WTC11 (cell line): ENCODE measurements at regions not wholly inside any gene's neighbourhood (a gene's known extent, or its start where the extent isn't known, plus 50 kb on each side); places are given as distances from the start of the nearest gene placed in this dataset.
A peak's percentile ranks its signal among the peaks of the same experiment; 100 is the strongest.

ENCODE experiments used
- ATAC-seq: fragments of 200-7000 bp; cut with Tn5 transposase; 2 replicates; pipeline ENCODE4 v1.10.0; 2021; ENCODE audit warnings: mild to moderate bottlenecking, moderate library complexity
- CTCF ChIA-PET: fragments of 300-600 bp; sonication (Branson Sonifier 250); formaldehyde crosslinking; loops from one replicate; lab custom pipeline; 2021; ENCODE audit warnings: antibody characterized with exemption; lab: Charles Lee
- POLR2A ChIA-PET: fragments of 350-600 bp; sonication (Branson Sonifier 250); formaldehyde crosslinking; loops from one replicate; lab custom pipeline; 2021; ENCODE audit warnings: antibody characterized with exemption; lab: Charles Lee
- DNase-seq: peaks from one replicate; pipeline ENCODE4 v3.0.0; 2021; ENCODE audit warnings: low spot score
- H3K27ac Mint-ChIP-seq: 2 replicates; pipeline ENCODE4 v1.8.0; 2021; ENCODE audit warnings: mixed read lengths
- H3K27me3 Mint-ChIP-seq: 2 replicates; pipeline ENCODE4 v1.8.0; 2021; ENCODE audit warnings: low read depth, mild to moderate bottlenecking, moderate library complexity, mixed read lengths
- H3K36me3 Mint-ChIP-seq: 2 replicates; pipeline ENCODE4 v1.8.0; 2021; ENCODE audit warnings: mixed read lengths
- H3K4me1 Mint-ChIP-seq: 2 replicates; pipeline ENCODE4 v1.8.0; 2022; ENCODE audit warnings: mixed read lengths
- H3K4me3 Mint-ChIP-seq: 2 replicates; pipeline ENCODE4 v1.8.0; 2021; ENCODE audit warnings: mild to moderate bottlenecking, moderate library complexity, mixed read lengths
- H3K9me3 Mint-ChIP-seq: 2 replicates; pipeline ENCODE4 v1.8.0; 2021; ENCODE audit warnings: mixed read lengths
- CBFB ChIP-seq: sonication (generic); formaldehyde crosslinking; IDR thresholded peaks from 2 replicates; pipeline ENCODE4 v1.8.1; 2022; ENCODE audit warnings: mild to moderate bottlenecking, low read depth, missing genetic modification reagents
- CREB1 ChIP-seq: sonication (generic); formaldehyde crosslinking; IDR thresholded peaks from 2 replicates; pipeline ENCODE4 v1.8.0; 2023; ENCODE audit warnings: mild to moderate bottlenecking, missing genetic modification reagents
- EMX1 ChIP-seq: fragments of 250-450 bp; sonication (Bioruptor Pico); IDR thresholded peaks from 2 replicates; pipeline ENCODE4 v1.8.0; 2021; ENCODE audit warnings: mild to moderate bottlenecking
- HMGA2 ChIP-seq: fragments of 250-450 bp; sonication (Bioruptor Pico); IDR thresholded peaks from 2 replicates; pipeline ENCODE4 v1.4.0; 2021; ENCODE audit warnings: mild to moderate bottlenecking, moderate library complexity
- IRF2 ChIP-seq: sonication (generic); formaldehyde crosslinking; IDR thresholded peaks from 2 replicates; pipeline ENCODE4 v1.8.0; 2022; ENCODE audit warnings: low read depth, missing genetic modification reagents, borderline replicate concordance
- JUN ChIP-seq: sonication (generic); formaldehyde crosslinking; IDR thresholded peaks from 2 replicates; pipeline ENCODE4 v1.8.0; 2023; ENCODE audit warnings: mild to moderate bottlenecking, missing genetic modification reagents
- NFATC4 ChIP-seq: fragments of 250-450 bp; sonication (Bioruptor Pico); IDR thresholded peaks from 2 replicates; pipeline ENCODE4 v1.9.0; 2021; ENCODE audit warnings: mild to moderate bottlenecking
- NFE2L1 ChIP-seq: sonication (generic); formaldehyde crosslinking; IDR thresholded peaks from 2 replicates; pipeline ENCODE4 v1.8.1; 2023; ENCODE audit warnings: missing genetic modification reagents
- NR3C1 ChIP-seq: sonication (generic); formaldehyde crosslinking; conservative IDR thresholded peaks from 2 replicates; pipeline ENCODE4 v1.8.1; 2023; ENCODE audit warnings: low read depth, mild to moderate bottlenecking, missing genetic modification reagents
- RORB ChIP-seq: fragments of 250-450 bp; sonication (Bioruptor Pico); IDR thresholded peaks from 2 replicates; pipeline ENCODE4 v1.9.0; 2021; ENCODE audit warnings: mild to moderate bottlenecking
- ZNF121 ChIP-seq: sonication (generic); formaldehyde crosslinking; IDR thresholded peaks from 2 replicates; pipeline ENCODE4 v1.8.0; 2023; ENCODE audit warnings: missing genetic modification reagents
- ZNF138 ChIP-seq: sonication (generic); formaldehyde crosslinking; conservative IDR thresholded peaks from 2 replicates; pipeline ENCODE4 v1.8.1; 2022; ENCODE audit warnings: mild to moderate bottlenecking, moderate library complexity, missing genetic modification reagents
- ZNF396 ChIP-seq: fragments of 250-450 bp; sonication (Bioruptor Pico); IDR thresholded peaks from 2 replicates; pipeline ENCODE4 v1.8.0; 2021; ENCODE audit warnings: mild to moderate bottlenecking, moderate library complexity, borderline replicate concordance
- TF ChIP-seq, protein P1 (sequence below): sonication (generic); formaldehyde crosslinking; IDR thresholded peaks from 2 replicates; pipeline ENCODE4 v1.8.0; 2023; ENCODE audit warnings: missing genetic modification reagents, mild to moderate bottlenecking, borderline replicate concordance
- TF ChIP-seq, protein P2 (sequence below): sonication (generic); formaldehyde crosslinking; IDR thresholded peaks from 2 replicates; pipeline ENCODE4 v1.8.0; 2022; ENCODE audit warnings: mild to moderate bottlenecking, missing genetic modification reagents
- TF ChIP-seq, protein P3 (sequence below): sonication (generic); formaldehyde crosslinking; IDR thresholded peaks from 2 replicates; pipeline ENCODE4 v1.8.1; 2022; ENCODE audit warnings: low read depth, missing genetic modification reagents, borderline replicate concordance
- TF ChIP-seq, protein P4 (sequence below): fragments of 250-450 bp; sonication (Bioruptor Pico); IDR thresholded peaks from 2 replicates; pipeline ENCODE4 v1.9.0; 2021; ENCODE audit warnings: mild to moderate bottlenecking

- TF ChIP-seq, protein P1, sequence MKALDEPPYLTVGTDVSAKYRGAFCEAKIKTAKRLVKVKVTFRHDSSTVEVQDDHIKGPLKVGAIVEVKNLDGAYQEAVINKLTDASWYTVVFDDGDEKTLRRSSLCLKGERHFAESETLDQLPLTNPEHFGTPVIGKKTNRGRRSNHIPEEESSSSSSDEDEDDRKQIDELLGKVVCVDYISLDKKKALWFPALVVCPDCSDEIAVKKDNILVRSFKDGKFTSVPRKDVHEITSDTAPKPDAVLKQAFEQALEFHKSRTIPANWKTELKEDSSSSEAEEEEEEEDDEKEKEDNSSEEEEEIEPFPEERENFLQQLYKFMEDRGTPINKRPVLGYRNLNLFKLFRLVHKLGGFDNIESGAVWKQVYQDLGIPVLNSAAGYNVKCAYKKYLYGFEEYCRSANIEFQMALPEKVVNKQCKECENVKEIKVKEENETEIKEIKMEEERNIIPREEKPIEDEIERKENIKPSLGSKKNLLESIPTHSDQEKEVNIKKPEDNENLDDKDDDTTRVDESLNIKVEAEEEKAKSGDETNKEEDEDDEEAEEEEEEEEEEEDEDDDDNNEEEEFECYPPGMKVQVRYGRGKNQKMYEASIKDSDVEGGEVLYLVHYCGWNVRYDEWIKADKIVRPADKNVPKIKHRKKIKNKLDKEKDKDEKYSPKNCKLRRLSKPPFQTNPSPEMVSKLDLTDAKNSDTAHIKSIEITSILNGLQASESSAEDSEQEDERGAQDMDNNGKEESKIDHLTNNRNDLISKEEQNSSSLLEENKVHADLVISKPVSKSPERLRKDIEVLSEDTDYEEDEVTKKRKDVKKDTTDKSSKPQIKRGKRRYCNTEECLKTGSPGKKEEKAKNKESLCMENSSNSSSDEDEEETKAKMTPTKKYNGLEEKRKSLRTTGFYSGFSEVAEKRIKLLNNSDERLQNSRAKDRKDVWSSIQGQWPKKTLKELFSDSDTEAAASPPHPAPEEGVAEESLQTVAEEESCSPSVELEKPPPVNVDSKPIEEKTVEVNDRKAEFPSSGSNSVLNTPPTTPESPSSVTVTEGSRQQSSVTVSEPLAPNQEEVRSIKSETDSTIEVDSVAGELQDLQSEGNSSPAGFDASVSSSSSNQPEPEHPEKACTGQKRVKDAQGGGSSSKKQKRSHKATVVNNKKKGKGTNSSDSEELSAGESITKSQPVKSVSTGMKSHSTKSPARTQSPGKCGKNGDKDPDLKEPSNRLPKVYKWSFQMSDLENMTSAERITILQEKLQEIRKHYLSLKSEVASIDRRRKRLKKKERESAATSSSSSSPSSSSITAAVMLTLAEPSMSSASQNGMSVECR (CRISPR knock-in tag) = no peak
- TF ChIP-seq RORB (CRISPR knock-in tag) = no peak
- TF ChIP-seq JUN (CRISPR knock-in tag) = no peak
Measured at GRCh38 chr16:61371388-61371787, 664.9 kb downstream of the CDH8 start (continued).

DNA sequence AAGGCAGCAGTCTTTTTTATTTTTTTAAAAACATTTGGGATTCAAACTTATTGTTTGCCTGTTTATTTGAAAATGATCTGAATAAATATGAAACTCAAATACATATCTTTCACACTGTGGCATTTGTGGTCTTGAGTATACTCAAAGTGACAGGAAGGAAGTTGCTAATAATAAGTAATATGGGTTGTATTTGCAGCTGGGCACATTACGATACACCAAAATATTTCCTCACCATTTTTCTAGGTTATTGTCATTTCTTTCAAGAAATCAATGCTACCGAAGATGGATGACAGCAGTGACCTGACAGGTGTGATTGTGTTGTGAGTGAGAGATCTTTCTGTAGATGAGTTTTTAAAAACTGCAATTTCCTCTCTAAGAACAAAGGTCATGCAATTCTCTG lies 665.7 kb downstream of the CDH8 start:
- POLR2A ChIA-PET = no interaction called here
- Mint-ChIP-seq H3K9me3 (peaks cover 7% of the 10 kb centered on the region; the same call in 1 of the 2 replicates), H3K27me3 (no peaks in the 10 kb centered on the region)

DNA sequence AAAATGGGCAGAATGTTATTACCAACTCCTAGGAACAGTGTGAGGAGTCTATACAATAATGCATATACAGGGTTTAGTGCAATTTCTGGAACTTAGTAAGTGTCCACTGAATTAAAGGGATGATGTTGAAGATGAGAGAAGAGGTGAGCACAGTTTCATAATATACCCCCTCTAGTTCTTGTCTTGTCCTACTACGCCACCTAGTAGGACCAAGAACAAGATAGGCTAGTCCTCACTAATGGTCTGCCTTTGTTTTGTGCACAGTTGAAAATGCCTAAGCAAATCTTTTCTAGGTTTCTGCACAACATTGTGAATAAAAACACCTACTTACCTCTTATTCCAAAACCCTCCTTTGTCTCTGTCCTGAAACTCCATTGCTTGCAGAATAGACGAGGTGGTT lies 670.2 kb downstream of the CDH8 start:
- no peak for DNase-seq
- POLR2A ChIA-PET = no interaction called here
- TF ChIP-seq ZNF138 (no peak), EMX1 (no peak)
- peaks cover 5% of the 10 kb centered on the region for H3K4me1 Mint-ChIP-seq
- no peaks in the 10 kb centered on the region for H3K27me3 Mint-ChIP-seq
- H3K4me3 Mint-ChIP-seq = no peak overlapping the region
- no peaks in the 10 kb centered on the region for H3K9me3 Mint-ChIP-seq
- no peak overlapping the region for H3K27ac Mint-ChIP-seq
- peak; percentile 83 for ATAC-seq
- CTCF ChIA-PET = no interaction called here
- no peaks in the 10 kb centered on the region for H3K36me3 Mint-ChIP-seq

More for the DNA sequence above, 665.7 kb downstream of the CDH8 start:
- H3K4me3 Mint-ChIP-seq = no peak overlapping the region
- no peak for ATAC-seq
- H3K27ac Mint-ChIP-seq = no peak overlapping the region
- TF ChIP-seq IRF2 (CRISPR knock-in tag) (no peak), NR3C1 (no peak), ZNF121 (no peak), CREB1 (no peak), NFE2L1 (CRISPR knock-in tag) (no peak), NFATC4 (CRISPR knock-in tag) (no peak), CBFB (no peak), RORB (CRISPR knock-in tag) (no peak), ZNF396 (CRISPR knock-in tag) (no peak), HMGA2 (no peak)
- TF ChIP-seq, protein P2, sequence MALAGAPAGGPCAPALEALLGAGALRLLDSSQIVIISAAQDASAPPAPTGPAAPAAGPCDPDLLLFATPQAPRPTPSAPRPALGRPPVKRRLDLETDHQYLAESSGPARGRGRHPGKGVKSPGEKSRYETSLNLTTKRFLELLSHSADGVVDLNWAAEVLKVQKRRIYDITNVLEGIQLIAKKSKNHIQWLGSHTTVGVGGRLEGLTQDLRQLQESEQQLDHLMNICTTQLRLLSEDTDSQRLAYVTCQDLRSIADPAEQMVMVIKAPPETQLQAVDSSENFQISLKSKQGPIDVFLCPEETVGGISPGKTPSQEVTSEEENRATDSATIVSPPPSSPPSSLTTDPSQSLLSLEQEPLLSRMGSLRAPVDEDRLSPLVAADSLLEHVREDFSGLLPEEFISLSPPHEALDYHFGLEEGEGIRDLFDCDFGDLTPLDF = no peak
- TF ChIP-seq, protein P3, sequence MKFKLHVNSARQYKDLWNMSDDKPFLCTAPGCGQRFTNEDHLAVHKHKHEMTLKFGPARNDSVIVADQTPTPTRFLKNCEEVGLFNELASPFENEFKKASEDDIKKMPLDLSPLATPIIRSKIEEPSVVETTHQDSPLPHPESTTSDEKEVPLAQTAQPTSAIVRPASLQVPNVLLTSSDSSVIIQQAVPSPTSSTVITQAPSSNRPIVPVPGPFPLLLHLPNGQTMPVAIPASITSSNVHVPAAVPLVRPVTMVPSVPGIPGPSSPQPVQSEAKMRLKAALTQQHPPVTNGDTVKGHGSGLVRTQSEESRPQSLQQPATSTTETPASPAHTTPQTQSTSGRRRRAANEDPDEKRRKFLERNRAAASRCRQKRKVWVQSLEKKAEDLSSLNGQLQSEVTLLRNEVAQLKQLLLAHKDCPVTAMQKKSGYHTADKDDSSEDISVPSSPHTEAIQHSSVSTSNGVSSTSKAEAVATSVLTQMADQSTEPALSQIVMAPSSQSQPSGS (CRISPR knock-in tag) = no peak
- TF ChIP-seq, protein P4, sequence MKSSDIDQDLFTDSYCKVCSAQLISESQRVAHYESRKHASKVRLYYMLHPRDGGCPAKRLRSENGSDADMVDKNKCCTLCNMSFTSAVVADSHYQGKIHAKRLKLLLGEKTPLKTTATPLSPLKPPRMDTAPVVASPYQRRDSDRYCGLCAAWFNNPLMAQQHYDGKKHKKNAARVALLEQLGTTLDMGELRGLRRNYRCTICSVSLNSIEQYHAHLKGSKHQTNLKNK (CRISPR knock-in tag) = no peak
- no peak for DNase-seq
- CTCF ChIA-PET = interaction anchor here (1.3 kb wide), 1 partner anchor 707 kb away, joined by 3 read pairs; no protein-coding TSS in a partner anchor
- peaks cover 5% of the 10 kb centered on the region for H3K4me1 Mint-ChIP-seq
- H3K36me3 Mint-ChIP-seq = no peaks in the 10 kb centered on the region
